ENCODE measurements at regions not wholly inside any gene's neighbourhood (a gene's known extent, or its start where the extent isn't known, plus 50 kb on each side); places are given as distances from the start of the nearest gene placed in this dataset.

GRCh38 chr16:80171746-80172145 is 369.0 kb upstream of the DYNLRB2 start:
- DNase-seq = no peak

GRCh38 chr16:80171199-80171598 is 369.6 kb upstream of the DYNLRB2 start:
- DNase-seq = no peak

GRCh38 chr16:80167657-80168390 is 373.0 kb upstream of the DYNLRB2 start:
- DNase-seq = no peak

- DNase-seq = no peak
Measured at GRCh38 chr16:80166082-80166481, 374.7 kb upstream of the DYNLRB2 start.

- no peak for DNase-seq
Measured at GRCh38 chr16:80164966-80165550, 375.7 kb upstream of the DYNLRB2 start.

- DNase-seq = no peak
Measured at GRCh38 chr16:80163339-80163738, 377.5 kb upstream of the DYNLRB2 start.

- DNase-seq = no peak
Measured at GRCh38 chr16:80161799-80162739, 378.7 kb upstream of the DYNLRB2 start.

GRCh38 chr16:80158766-80159165 is 382.0 kb upstream of the DYNLRB2 start:
- DNase-seq = no peak

- no peak for DNase-seq
Measured at GRCh38 chr16:80151722-80152111, 389.1 kb upstream of the DYNLRB2 start.

- no peak for DNase-seq
Measured at GRCh38 chr16:80150978-80151721, 389.6 kb upstream of the DYNLRB2 start.

- DNase-seq = no peak
Measured at GRCh38 chr16:80148826-80149225, 392.0 kb upstream of the DYNLRB2 start.

- no peak for DNase-seq
Measured at GRCh38 chr16:80147026-80147655, 393.7 kb upstream of the DYNLRB2 start.

GRCh38 chr16:80144191-80144590 is 396.6 kb upstream of the DYNLRB2 start:
- no peak for DNase-seq

GRCh38 chr16:80142940-80143339 is 397.9 kb upstream of the DYNLRB2 start:
- no peak for DNase-seq

- no peak for DNase-seq
Measured at GRCh38 chr16:80142281-80142680, 398.5 kb upstream of the DYNLRB2 start.

- no peak for DNase-seq
Measured at GRCh38 chr16:80129791-80130190, 411.0 kb upstream of the DYNLRB2 start.

GRCh38 chr16:80125677-80126076 is 415.1 kb upstream of the DYNLRB2 start:
- no peak for DNase-seq

GRCh38 chr16:80123189-80123588 is 417.6 kb upstream of the DYNLRB2 start:
- no peak for DNase-seq

GRCh38 chr16:80122115-80122514 is 418.7 kb upstream of the DYNLRB2 start:
- DNase-seq = no peak

- no peak for DNase-seq
Measured at GRCh38 chr16:80121522-80121909, 419.3 kb upstream of the DYNLRB2 start.

GRCh38 chr16:80120899-80121521 is 419.8 kb upstream of the DYNLRB2 start:
- DNase-seq = no peak

GRCh38 chr16:80117556-80118130 is 423.1 kb upstream of the DYNLRB2 start:
- no peak for DNase-seq
